ENCODE measurements at regions not wholly inside any gene's neighbourhood (a gene's known extent, or its start where the extent isn't known, plus 50 kb on each side); places are given as distances from the start of the nearest gene placed in this dataset.

DNA sequence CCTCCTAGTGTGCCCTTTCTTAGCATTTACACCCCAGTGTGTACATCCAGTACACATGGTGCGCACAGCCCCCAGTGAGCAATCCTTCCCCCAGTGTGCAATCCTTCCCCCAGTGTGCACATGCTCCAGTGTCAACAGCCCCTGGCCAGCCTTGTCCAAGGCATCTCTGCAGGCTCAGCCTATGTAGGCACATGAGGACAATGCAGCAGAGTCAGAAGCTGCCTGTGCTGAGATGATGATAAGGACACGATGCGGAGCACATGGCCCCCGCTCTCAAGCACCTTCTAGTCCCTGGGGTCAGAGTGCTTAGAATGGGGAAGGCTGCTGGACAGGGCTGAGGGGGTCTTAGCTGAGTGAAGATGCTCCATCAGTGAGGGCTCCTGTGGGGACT is 69.8 kb downstream of the GADD45G start:
- Mint-ChIP-seq H3K9me3 (peaks cover 4% of the 10 kb centered on the region), H3K4me3 (no peak overlapping the region), H3K36me3 (no peaks in the 10 kb centered on the region), H3K27ac (no peak overlapping the region), H3K27me3 (ENCODE audit: low read depth) (no peaks in the 10 kb centered on the region), H3K4me1 (peaks cover 27% of the 10 kb centered on the region)
- TF ChIP-seq CTCF (IDR thresholded peaks at IDR 0.05; ENCODE audit: unreplicated experiment), result no peak
- no peak for DNase-seq (ENCODE audit: low spot score in 2 of 2, unreplicated experiment in 2 of 2)

DNA sequence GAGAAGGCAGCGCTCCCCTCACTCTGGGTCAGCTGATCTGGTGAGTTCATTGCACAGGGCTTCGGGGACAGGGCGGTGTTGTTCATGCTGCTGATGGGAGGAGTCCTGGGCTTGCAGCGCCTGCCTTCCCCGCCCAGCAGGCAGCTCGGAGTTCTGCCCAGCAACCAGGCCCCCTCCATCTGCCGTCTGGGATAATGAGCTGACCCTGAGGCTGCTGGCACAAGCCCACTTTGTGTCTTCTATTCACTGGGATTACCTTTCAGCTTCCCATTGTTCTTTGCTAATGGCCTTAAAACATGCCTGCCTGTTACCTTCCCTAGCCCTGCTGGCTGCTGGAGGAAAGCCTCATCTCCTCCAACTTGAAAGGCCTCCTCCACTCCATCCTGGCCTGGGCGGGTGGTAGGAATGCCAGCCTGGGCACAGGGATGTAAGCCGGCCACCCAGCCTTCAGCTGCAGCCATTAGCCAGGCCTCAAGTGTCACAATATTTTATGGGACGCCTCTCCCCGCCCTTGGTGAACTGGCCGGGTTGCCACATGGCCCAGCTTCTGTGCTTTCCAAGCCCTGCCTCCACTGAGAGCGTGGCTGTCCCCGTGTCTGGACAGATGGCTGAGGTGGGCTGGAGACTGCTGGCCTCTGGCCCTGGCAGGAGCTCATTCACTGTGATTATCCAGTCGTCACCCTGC is 70.4 kb downstream of the GADD45G start:
- no peak for DNase-seq (ENCODE audit: low spot score in 2 of 2, unreplicated experiment in 2 of 2)
- Mint-ChIP-seq H3K4me3 (no peak overlapping the region), H3K9me3 (peaks cover 4% of the 10 kb centered on the region), H3K4me1 (peaks cover 27% of the 10 kb centered on the region), H3K27me3 (ENCODE audit: low read depth) (no peaks in the 10 kb centered on the region), H3K36me3 (no peaks in the 10 kb centered on the region), H3K27ac (no peak overlapping the region)
- no peak for TF ChIP-seq CTCF (IDR thresholded peaks at IDR 0.05; ENCODE audit: unreplicated experiment)

- Mint-ChIP-seq H3K27me3 (ENCODE audit: low read depth) (no peaks in the 10 kb centered on the region), H3K9me3 (peaks cover 2% of the 10 kb centered on the region)
- DNase-seq (ENCODE audit: low spot score in 2 of 2, unreplicated experiment in 2 of 2), result no peak
Observed at GRCh38 chr9:89676281-89676680, 71.5 kb downstream of the GADD45G start.

GRCh38 chr9:89677702-89678395 is 73.0 kb downstream of the GADD45G start:
- Mint-ChIP-seq H3K4me1 (peaks cover 24% of the 10 kb centered on the region), H3K4me3 (no peak overlapping the region), H3K27me3 (ENCODE audit: low read depth) (no peaks in the 10 kb centered on the region), H3K36me3 (no peaks in the 10 kb centered on the region), H3K27ac (peak overlapping the region; percentile 30), H3K9me3 (no peaks in the 10 kb centered on the region)
- no peak for TF ChIP-seq CTCF (IDR thresholded peaks at IDR 0.05; ENCODE audit: unreplicated experiment)
- no peak for DNase-seq (ENCODE audit: low spot score in 2 of 2, unreplicated experiment in 2 of 2)

More at GRCh38 chr9:89676281-89676680, 71.5 kb downstream of the GADD45G start:
- Mint-ChIP-seq H3K4me3 (no peak overlapping the region), H3K27ac (no peak overlapping the region), H3K4me1 (peaks cover 27% of the 10 kb centered on the region), H3K36me3 (no peaks in the 10 kb centered on the region)
- TF ChIP-seq CTCF (IDR thresholded peaks at IDR 0.05; ENCODE audit: unreplicated experiment), result no peak

GRCh38 chr9:89678396-89679015 is 73.7 kb downstream of the GADD45G start:
- Mint-ChIP-seq H3K9me3 (no peaks in the 10 kb centered on the region), H3K27me3 (ENCODE audit: low read depth) (no peaks in the 10 kb centered on the region), H3K4me3 (no peak overlapping the region), H3K4me1 (peaks cover 23% of the 10 kb centered on the region), H3K27ac (peak overlapping the region; percentile 30), H3K36me3 (no peaks in the 10 kb centered on the region)
- no peak for DNase-seq (ENCODE audit: low spot score in 2 of 2, unreplicated experiment in 2 of 2)
- TF ChIP-seq CTCF (IDR thresholded peaks at IDR 0.05; ENCODE audit: unreplicated experiment), result no peak

All from mesothelial cell of epicardium (in vitro differentiated cells).